A549 (cell line): ENCODE measurements at regions not wholly inside any gene's neighbourhood (a gene's known extent, or its start where the extent isn't known, plus 50 kb on each side); places are given as distances from the start of the nearest gene placed in this dataset.

Experiments
- ATAC-seq, 2 experiments: fragments of 200-7000 bp in 1 of 2; fragments of >200 bp in 1 of 2; cut with Nextera tagmentation in 1 of 2; cut with Tn5 transposase in 1 of 2; 3 replicates each; pipeline versions ENCODE4 v1.8.0 to v1.9.1; 2018 to 2020; ENCODE audit warnings: mild to moderate bottlenecking in 1 of 2, moderate library complexity in 1 of 2
- CTCF ChIA-PET: fragments of 300-600 bp; sonication (Branson Sonifier 250); formaldehyde crosslinking; extraction: SDS; loops from one replicate; lab custom pipeline; 2021; ENCODE audit warnings: antibody characterized with exemption, inconsistent platforms; lab: Yijun Ruan, JAX
- POLR2A ChIA-PET: fragments of 350-600 bp; formaldehyde crosslinking; extraction: SDS; loops from one replicate; lab custom pipeline; 2021; ENCODE audit warnings: antibody characterized with exemption, inconsistent platforms; lab: Yijun Ruan, JAX
- DNase-seq, 2 experiments: peaks; one replicate each; pipeline versions ENCODE4 v3.0.0 to v3.0.0-alpha.2; 2011 to 2016; ENCODE audit warnings: low read depth in 1 of 2, low spot score in 1 of 2
- FAIRE-seq: peaks from 2 replicates; lab custom pipeline; 2011; peaks lifted over from hg19 to GRCh38; lab: Jason Lieb, UNC
- H3K27ac ChIP-seq, 2 experiments: fragments of >200 bp; sonication (Bioruptor Twin); formaldehyde crosslinking; 3 replicates each; pipeline ENCODE4 v1.5.1; 2016 to 2017
- H3K4me1 ChIP-seq: fragments of >200 bp; sonication (Bioruptor Twin); formaldehyde crosslinking; 3 replicates; pipeline ENCODE4 v1.6.1; 2016
- H3K4me2 ChIP-seq: fragments of >200 bp; sonication (Bioruptor Twin); formaldehyde crosslinking; 3 replicates; pipeline ENCODE4 v1.6.1; 2016
- H3K4me3 ChIP-seq: fragments of >200 bp; sonication (Bioruptor Twin); formaldehyde crosslinking; 3 replicates; pipeline ENCODE4 v1.5.1; 2016
- H3K9me3 ChIP-seq: fragments of >200 bp; sonication (Bioruptor Twin); formaldehyde crosslinking; 3 replicates; pipeline ENCODE4 v1.6.1; 2016
- ATOH8 ChIP-seq: fragments of 250-450 bp; sonication (Bioruptor Pico); IDR thresholded peaks from 2 replicates; pipeline ENCODE4 v1.5.0; 2020; ENCODE audit warnings: low read depth, mild to moderate bottlenecking, moderate library complexity
- BHLHE40 ChIP-seq: IDR thresholded peaks from 2 replicates; pipeline ENCODE4 v1.6.1; 2012; ENCODE audit warnings: low read depth, low read length, inconsistent platforms
- CHD4 ChIP-seq: fragments of 200-600 bp; sonication (generic); IDR thresholded peaks from 2 replicates; pipeline ENCODE4 v1.6.1; 2016; ENCODE audit warnings: antibody characterized with exemption, mild to moderate bottlenecking, borderline replicate concordance
- CTCF ChIP-seq: fragments of >200 bp; sonication (Bioruptor Twin); formaldehyde crosslinking; IDR thresholded peaks from 3 replicates; pipeline ENCODE4 v1.5.1; 2016
- EHMT2 ChIP-seq: fragments of 200-600 bp; sonication (generic); IDR thresholded peaks from 2 replicates; pipeline ENCODE4 v1.6.1; 2016; ENCODE audit warnings: antibody characterized with exemption, low read depth, mild to moderate bottlenecking, moderate library complexity
- ELK1 ChIP-seq: fragments of 150-350 bp; IDR thresholded peaks from 2 replicates; pipeline ENCODE4 v1.6.1; 2014; ENCODE audit warnings: low read depth, mild to moderate bottlenecking, low read length
- GATA3 ChIP-seq: IDR thresholded peaks from 2 replicates; pipeline ENCODE4 v1.6.1; 2012; ENCODE audit warnings: borderline replicate concordance
- HES2 ChIP-seq: fragments of >200 bp; sonication (Bioruptor Twin); formaldehyde crosslinking; IDR thresholded peaks from 2 replicates; pipeline ENCODE4 v1.6.1; 2016
- HEYL ChIP-seq: fragments of 250-450 bp; sonication (Bioruptor Pico); IDR thresholded peaks from 2 replicates; pipeline ENCODE4 v1.8.0; 2021; ENCODE audit warnings: mild to moderate bottlenecking, moderate library complexity
- HOXA7 ChIP-seq: fragments of 250-450 bp; sonication (Bioruptor Pico); IDR thresholded peaks from 2 replicates; pipeline ENCODE4 v1.5.0; 2020; ENCODE audit warnings: mild to moderate bottlenecking, moderate library complexity
- HOXB5 ChIP-seq: fragments of 250-450 bp; sonication (Bioruptor Pico); IDR thresholded peaks from 2 replicates; pipeline ENCODE4 v1.5.0; 2020; ENCODE audit warnings: mild to moderate bottlenecking, moderate library complexity
- JUNB ChIP-seq: fragments of >200 bp; sonication (Bioruptor Twin); formaldehyde crosslinking; IDR thresholded peaks from 2 replicates; pipeline ENCODE4 v1.6.1; 2016
- KDM1A ChIP-seq: fragments of 200-600 bp; sonication (generic); IDR thresholded peaks from 2 replicates; pipeline ENCODE4 v1.6.1; 2016; ENCODE audit warnings: low read depth, mild to moderate bottlenecking
- MAFK ChIP-seq: fragments of 450-650 bp; IDR thresholded peaks from 2 replicates; pipeline ENCODE4 v1.6.1; 2014; ENCODE audit not compliant: partially characterized antibody
- MAX ChIP-seq: IDR thresholded peaks from 2 replicates; pipeline ENCODE4 v1.6.1; 2012
- NFE2L2 ChIP-seq: fragments of 150-350 bp; conservative IDR thresholded peaks from 2 replicates; pipeline ENCODE4 v1.6.1; 2014; ENCODE audit warnings: low read length
- NPAS2 ChIP-seq: fragments of 250-450 bp; sonication (Bioruptor Pico); IDR thresholded peaks from 2 replicates; pipeline ENCODE4 v1.8.0; 2022; ENCODE audit warnings: mild to moderate bottlenecking, moderate library complexity, borderline replicate concordance
- POLR2A ChIP-seq: IDR thresholded peaks from 2 replicates; pipeline ENCODE4 v1.6.1; 2012; ENCODE audit warnings: mild to moderate bottlenecking, low read length
- RARB ChIP-seq: fragments of 250-450 bp; sonication (Bioruptor Pico); IDR thresholded peaks from 2 replicates; pipeline ENCODE4 v1.8.0; 2021; ENCODE audit warnings: mild to moderate bottlenecking, moderate library complexity
- RFX5 ChIP-seq: fragments of 450-650 bp; IDR thresholded peaks from 2 replicates; pipeline ENCODE4 v1.7.1; 2014; ENCODE audit warnings: antibody characterized with exemption, mild to moderate bottlenecking, moderate library complexity
- SMC3 ChIP-seq: fragments of >200 bp; sonication (Bioruptor Twin); formaldehyde crosslinking; IDR thresholded peaks from 3 replicates; pipeline ENCODE4 v1.6.1; 2018; ENCODE audit warnings: inconsistent platforms
- SREBF2 ChIP-seq: fragments of 450-650 bp; IDR thresholded peaks from 2 replicates; pipeline ENCODE4 v1.6.1; 2014; ENCODE audit warnings: mild to moderate bottlenecking, moderate library complexity
- TFCP2L1 ChIP-seq: fragments of 250-450 bp; sonication (Bioruptor Pico); IDR thresholded peaks from 2 replicates; pipeline ENCODE4 v1.5.0; 2021; ENCODE audit warnings: mild to moderate bottlenecking
- TP53 ChIP-seq: fragments of 250-450 bp; sonication (Bioruptor Pico); IDR thresholded peaks from 2 replicates; pipeline ENCODE4 v1.5.0; 2021; ENCODE audit warnings: mild to moderate bottlenecking, moderate library complexity
- ZSCAN20 ChIP-seq: fragments of 250-450 bp; sonication (Bioruptor Pico); IDR thresholded peaks from 2 replicates; pipeline ENCODE4 v1.8.0; 2022; ENCODE audit warnings: mild to moderate bottlenecking, moderate library complexity
- WGBS: methylation state at CpG from one replicate; pipeline ENCODE4 v1.1.6; 2017; ENCODE audit errors: missing lambda C conversion rate; 5-methylcytosine and 5-hydroxymethylcytosine counted together

GRCh38 chr5:165185716-165186115, 1680.3 kb downstream of the MAT2B start (continued):
- TF ChIP-seq SMC3 (no peak), RFX5 (no peak), POLR2A (no peak), TFCP2L1 (CRISPR knock-in tag) (no peak), KDM1A (no peak)

- CTCF ChIA-PET: no interaction called here
- no peak for DNase-seq
- no peak for ATAC-seq
These were observed 1682.4 kb downstream of the MAT2B start for GRCh38 chr5:165187815-165188214.

GRCh38 chr5:165188556-165189175, 1683.2 kb downstream of the MAT2B start:
- ChIA-PET CTCF (no interaction called here), POLR2A (no interaction called here)
- H3K4me1 ChIP-seq: no peaks in the 10 kb centered on the region
- 4% methylated on average over 1 of the region's 1 CpG for WGBS
- DNase-seq (no peak), ATAC-seq (no peak), FAIRE-seq (no peak)
- H3K27ac ChIP-seq: no peak overlapping the region
- no peak overlapping the region for H3K4me2 ChIP-seq
- no peaks in the 10 kb centered on the region for H3K9me3 ChIP-seq
- TF ChIP-seq ELK1 (no peak), MAX (no peak), RFX5 (no peak), HOXA7 (CRISPR knock-in tag) (no peak), NPAS2 (CRISPR knock-in tag) (no peak), ATOH8 (CRISPR knock-in tag) (no peak), HOXB5 (CRISPR knock-in tag) (no peak), EHMT2 (no peak), CHD4 (no peak), ZSCAN20 (CRISPR knock-in tag) (no peak), JUNB (no peak), TP53 (no peak), SREBF2 (no peak), MAFK (no peak), HES2 (no peak), NFE2L2 (no peak), HEYL (CRISPR knock-in tag) (no peak), GATA3 (no peak)
- no peak overlapping the region for H3K4me3 ChIP-seq

More at GRCh38 chr5:165187815-165188214, 1682.4 kb downstream of the MAT2B start:
- Histone ChIP-seq H3K9me3 (no peaks in the 10 kb centered on the region), H3K27ac (no peak overlapping the region), H3K4me1 (no peaks in the 10 kb centered on the region), H3K4me3 (no peak overlapping the region), H3K4me2 (no peak overlapping the region)
- POLR2A ChIA-PET: no interaction called here
- TF ChIP-seq CTCF: no peak
- TF ChIP-seq ELK1: no peak
- no peak for TF ChIP-seq BHLHE40
- no peak for TF ChIP-seq RARB (CRISPR knock-in tag)
- no peak for TF ChIP-seq RFX5
- no peak for FAIRE-seq
